Liver (tissue), 3 donors: ENCODE measurements at regions not wholly inside any gene's neighbourhood (a gene's known extent, or its start where the extent isn't known, plus 50 kb on each side); places are given as distances from the start of the nearest gene placed in this dataset.

Source experiments
- CTCF ChIP-seq: fragments of 150-350 bp; IDR thresholded peaks from 2 replicates; pipeline ENCODE4 v1.5.1; 2017; ENCODE audit warnings: improper control_type of control experiment, low read depth, low read length; ENCODE audit not compliant: missing input control
- FOXA1 ChIP-seq: IDR thresholded peaks from 2 replicates; pipeline ENCODE4 v1.6.1; 2016; ENCODE audit warnings: antibody characterized with exemption
- SP1 ChIP-seq: IDR thresholded peaks from 2 replicates; pipeline ENCODE4 v1.6.1; 2018; ENCODE audit warnings: antibody characterized with exemption, mild to moderate bottlenecking
- TAF1 ChIP-seq: conservative IDR thresholded peaks from 2 replicates; pipeline ENCODE4 v1.6.1; 2016; ENCODE audit warnings: antibody characterized with exemption, mild to moderate bottlenecking
- donor health status: healthy.
- donor health status: healthy.

- TF ChIP-seq CTCF (no peak), FOXA1 (no peak), TAF1 (no peak), SP1 (no peak)
These were observed 263.4 kb upstream of the SNX7 start for GRCh38 chr1:98398092-98398491.
